22Rv1 (cell line): ENCODE measurements at regions not wholly inside any gene's neighbourhood (a gene's known extent, or its start where the extent isn't known, plus 50 kb on each side); places are given as distances from the start of the nearest gene placed in this dataset.

Experiments
- ZFX ChIP-seq: fragments of 450-650 bp; IDR thresholded peaks from 2 replicates; pipeline ENCODE4 v1.6.1; 2017; ENCODE audit warnings: antibody characterized with exemption, borderline replicate concordance
- TF ChIP-seq, protein P1 (sequence below): fragments of 450-650 bp; IDR thresholded peaks from 2 replicates; pipeline ENCODE4 v1.5.1; 2017; ENCODE audit warnings: mild to moderate bottlenecking

DNA sequence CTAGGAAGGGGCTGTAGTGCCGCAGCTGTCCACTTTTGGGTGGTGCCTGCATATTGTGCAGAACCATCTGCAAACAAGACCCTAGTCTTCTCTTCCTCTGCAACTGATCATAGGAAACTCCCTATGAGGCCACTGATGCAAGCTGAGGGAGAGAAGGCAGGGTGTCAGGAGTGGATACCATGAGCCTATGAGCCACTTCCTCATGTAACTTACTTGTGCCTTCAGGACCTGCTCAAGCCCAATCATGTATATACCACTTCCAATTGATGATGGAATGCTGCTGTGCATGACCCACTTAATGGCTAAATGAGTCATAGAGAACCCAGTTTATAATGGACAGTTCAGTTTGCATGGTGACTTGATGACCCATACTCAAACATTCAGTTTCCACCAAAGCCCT lies 107.9 kb downstream of the ALG10B start:
- TF ChIP-seq, protein P1, sequence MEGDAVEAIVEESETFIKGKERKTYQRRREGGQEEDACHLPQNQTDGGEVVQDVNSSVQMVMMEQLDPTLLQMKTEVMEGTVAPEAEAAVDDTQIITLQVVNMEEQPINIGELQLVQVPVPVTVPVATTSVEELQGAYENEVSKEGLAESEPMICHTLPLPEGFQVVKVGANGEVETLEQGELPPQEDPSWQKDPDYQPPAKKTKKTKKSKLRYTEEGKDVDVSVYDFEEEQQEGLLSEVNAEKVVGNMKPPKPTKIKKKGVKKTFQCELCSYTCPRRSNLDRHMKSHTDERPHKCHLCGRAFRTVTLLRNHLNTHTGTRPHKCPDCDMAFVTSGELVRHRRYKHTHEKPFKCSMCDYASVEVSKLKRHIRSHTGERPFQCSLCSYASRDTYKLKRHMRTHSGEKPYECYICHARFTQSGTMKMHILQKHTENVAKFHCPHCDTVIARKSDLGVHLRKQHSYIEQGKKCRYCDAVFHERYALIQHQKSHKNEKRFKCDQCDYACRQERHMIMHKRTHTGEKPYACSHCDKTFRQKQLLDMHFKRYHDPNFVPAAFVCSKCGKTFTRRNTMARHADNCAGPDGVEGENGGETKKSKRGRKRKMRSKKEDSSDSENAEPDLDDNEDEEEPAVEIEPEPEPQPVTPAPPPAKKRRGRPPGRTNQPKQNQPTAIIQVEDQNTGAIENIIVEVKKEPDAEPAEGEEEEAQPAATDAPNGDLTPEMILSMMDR: no peak
- no peak for TF ChIP-seq ZFX
